Thyroid gland (tissue), 4 donors: ENCODE measurements at regions not wholly inside any gene's neighbourhood (a gene's known extent, or its start where the extent isn't known, plus 50 kb on each side); places are given as distances from the start of the nearest gene placed in this dataset.

Source experiments
- POLR2A ChIP-seq, 2 donors: fragments of 450-650 bp; IDR thresholded peaks; one replicate each; pipeline ENCODE4 v1.6.1; 2017; ENCODE audit warnings: antibody characterized with exemption in 2 of 2, mild to moderate bottlenecking in 2 of 2, moderate library complexity in 1 of 2
- TF ChIP-seq, protein P1 (sequence below), 6 experiments: fragments of 200-600 bp in 3 of 6; fragments of 450-650 bp in 3 of 6; sonication (generic) in 3 of 6; IDR thresholded peaks; one replicate each; pipeline ENCODE4 v1.5.1; 2016 to 2019; ENCODE audit warnings: antibody characterized with exemption in 6 of 6, mild to moderate bottlenecking in 2 of 6, inconsistent platforms in 1 of 6, moderate library complexity in 1 of 6

DNA sequence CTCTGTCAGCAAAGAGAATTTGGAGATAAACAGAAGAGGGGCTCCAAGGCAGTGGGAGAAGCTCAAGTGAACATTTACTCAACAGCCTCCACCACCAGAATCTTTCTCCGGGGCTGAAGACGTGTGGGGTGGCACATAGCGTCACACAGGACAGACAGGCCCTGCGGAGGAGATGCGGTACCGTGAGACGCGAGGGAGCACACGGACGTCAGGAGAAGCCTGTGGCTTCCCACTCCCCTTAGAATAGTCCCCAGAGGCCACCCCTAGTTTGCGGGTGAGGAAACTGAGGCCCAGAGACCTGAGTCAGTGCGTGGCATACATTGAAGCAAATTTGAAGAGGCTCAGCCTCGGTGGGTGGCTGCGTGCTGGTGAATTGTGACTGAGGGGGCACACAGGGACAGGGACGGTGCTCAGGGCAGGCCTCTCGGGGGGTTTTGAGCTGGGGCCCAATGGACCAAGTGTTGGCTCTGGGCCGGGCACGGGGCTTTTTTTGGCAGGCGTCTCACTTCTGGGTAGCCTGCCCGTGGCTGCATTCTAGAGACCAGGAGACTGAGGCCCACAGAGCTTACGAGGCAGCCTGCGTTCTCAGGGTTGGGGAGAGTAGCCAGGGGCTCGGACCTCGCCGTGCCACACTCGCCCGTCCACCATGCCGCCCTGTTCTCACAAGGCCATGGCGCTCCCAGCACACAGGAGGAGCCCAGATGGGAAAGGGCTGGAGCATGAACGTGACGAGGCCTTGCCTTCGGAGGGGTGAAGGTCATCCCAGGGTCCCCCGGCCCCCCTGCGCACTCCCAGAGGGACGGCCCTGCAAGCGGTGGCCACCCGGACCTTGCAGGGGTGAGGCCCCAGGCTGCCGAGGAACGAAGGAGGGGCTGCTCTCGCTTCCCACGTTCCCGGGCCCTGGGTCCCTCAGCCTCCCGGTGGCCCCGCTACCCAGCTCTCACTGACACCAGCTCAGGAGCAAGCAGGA, 220.6 kb downstream of the C9orf50 start:
- TF ChIP-seq, protein P1, sequence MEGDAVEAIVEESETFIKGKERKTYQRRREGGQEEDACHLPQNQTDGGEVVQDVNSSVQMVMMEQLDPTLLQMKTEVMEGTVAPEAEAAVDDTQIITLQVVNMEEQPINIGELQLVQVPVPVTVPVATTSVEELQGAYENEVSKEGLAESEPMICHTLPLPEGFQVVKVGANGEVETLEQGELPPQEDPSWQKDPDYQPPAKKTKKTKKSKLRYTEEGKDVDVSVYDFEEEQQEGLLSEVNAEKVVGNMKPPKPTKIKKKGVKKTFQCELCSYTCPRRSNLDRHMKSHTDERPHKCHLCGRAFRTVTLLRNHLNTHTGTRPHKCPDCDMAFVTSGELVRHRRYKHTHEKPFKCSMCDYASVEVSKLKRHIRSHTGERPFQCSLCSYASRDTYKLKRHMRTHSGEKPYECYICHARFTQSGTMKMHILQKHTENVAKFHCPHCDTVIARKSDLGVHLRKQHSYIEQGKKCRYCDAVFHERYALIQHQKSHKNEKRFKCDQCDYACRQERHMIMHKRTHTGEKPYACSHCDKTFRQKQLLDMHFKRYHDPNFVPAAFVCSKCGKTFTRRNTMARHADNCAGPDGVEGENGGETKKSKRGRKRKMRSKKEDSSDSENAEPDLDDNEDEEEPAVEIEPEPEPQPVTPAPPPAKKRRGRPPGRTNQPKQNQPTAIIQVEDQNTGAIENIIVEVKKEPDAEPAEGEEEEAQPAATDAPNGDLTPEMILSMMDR (IDR thresholded peaks at IDR 0.05), result no peak
- TF ChIP-seq POLR2A (IDR thresholded peaks at IDR 0.05), result no peak
